ENCODE measurements at regions not wholly inside any gene's neighbourhood (a gene's known extent, or its start where the extent isn't known, plus 50 kb on each side); places are given as distances from the start of the nearest gene placed in this dataset.

DNA sequence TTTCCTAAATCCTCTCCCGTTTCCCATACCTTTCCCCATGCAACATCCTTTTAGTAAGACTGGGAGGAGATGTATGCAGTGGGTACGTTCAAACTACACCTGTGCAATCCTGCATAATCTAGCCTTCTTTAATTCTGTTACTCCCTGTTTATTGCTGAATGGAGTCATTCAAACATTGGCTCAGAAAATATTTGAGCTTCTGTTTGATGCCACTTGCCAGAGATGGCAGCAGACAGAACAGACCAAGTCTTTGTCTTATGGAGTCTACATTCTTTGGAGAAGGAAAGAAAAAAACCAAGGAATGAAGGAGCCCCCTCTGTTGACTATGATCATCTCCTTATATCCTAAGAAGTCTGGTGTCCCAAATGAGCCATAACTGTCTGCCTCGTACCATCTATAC is 288.8 kb downstream of the HAPSTR1 start:
- Histone ChIP-seq H3K4me1 (ENCODE audit: control insufficient read depth, insufficient read depth, low read length) (no peaks in the 10 kb centered on the region), H3K36me3 (ENCODE audit: control insufficient read depth, insufficient read depth, low read length) (no peaks in the 10 kb centered on the region), H3K27ac (ENCODE audit: low read depth, low read length) (no peak overlapping the region), H3K9ac (ENCODE audit: extremely low read depth, low read length, poor library complexity, severe bottlenecking) (no peak overlapping the region), H3K4me3 (ENCODE audit: low read length) (no peak overlapping the region), H3K27me3 (ENCODE audit: control insufficient read depth, insufficient read depth, low read length, poor library complexity, severe bottlenecking) (no peaks in the 10 kb centered on the region), H3K9me3 (ENCODE audit: control insufficient read depth, low read length) (no peaks in the 10 kb centered on the region)
- Mint-ChIP-seq H3K9me3 (no peaks in the 10 kb centered on the region), H3K36me3 (ENCODE audit: low read depth) (no peaks in the 10 kb centered on the region), H3K4me1 (peaks cover 6% of the 10 kb centered on the region), H3K4me3 (no peak overlapping the region), H3K27ac (no peak overlapping the region), H3K27me3 (ENCODE audit: insufficient read depth) (peaks cover 5% of the 10 kb centered on the region)
- TF ChIP-seq, protein P1, sequence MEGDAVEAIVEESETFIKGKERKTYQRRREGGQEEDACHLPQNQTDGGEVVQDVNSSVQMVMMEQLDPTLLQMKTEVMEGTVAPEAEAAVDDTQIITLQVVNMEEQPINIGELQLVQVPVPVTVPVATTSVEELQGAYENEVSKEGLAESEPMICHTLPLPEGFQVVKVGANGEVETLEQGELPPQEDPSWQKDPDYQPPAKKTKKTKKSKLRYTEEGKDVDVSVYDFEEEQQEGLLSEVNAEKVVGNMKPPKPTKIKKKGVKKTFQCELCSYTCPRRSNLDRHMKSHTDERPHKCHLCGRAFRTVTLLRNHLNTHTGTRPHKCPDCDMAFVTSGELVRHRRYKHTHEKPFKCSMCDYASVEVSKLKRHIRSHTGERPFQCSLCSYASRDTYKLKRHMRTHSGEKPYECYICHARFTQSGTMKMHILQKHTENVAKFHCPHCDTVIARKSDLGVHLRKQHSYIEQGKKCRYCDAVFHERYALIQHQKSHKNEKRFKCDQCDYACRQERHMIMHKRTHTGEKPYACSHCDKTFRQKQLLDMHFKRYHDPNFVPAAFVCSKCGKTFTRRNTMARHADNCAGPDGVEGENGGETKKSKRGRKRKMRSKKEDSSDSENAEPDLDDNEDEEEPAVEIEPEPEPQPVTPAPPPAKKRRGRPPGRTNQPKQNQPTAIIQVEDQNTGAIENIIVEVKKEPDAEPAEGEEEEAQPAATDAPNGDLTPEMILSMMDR (conservative IDR thresholded peaks at IDR 0.05) = no peak
- no peak for DNase-seq
- WGBS, 2 experiments (ENCODE audit: insufficient coverage in 1 of 2, insufficient read length in 1 of 2) = 94 to 100% methylated on average over 1 to 3 of the region's 3 CpGs

DNA sequence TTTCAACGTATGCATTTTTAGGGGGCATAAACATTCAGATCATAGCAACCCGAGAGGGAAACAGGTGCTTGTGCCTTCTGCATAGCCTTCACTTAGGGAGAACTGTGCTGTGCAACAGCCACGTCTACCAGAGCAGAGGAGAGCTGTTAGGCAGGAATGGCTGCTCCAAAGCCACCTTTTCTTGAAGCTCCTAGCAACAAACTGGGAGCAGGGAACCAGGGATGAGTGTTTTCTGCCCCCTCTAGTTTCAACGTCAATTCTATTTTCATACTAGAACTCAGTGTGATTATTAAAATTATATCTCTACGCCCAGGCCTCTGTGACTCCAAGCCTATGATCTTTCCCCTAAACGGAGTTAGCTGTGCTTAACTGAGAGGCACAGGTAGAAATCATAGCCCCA is 290.0 kb downstream of the HAPSTR1 start:
- Histone ChIP-seq H3K36me3 (ENCODE audit: control insufficient read depth, insufficient read depth, low read length) (no peaks in the 10 kb centered on the region), H3K9me3 (ENCODE audit: control insufficient read depth, low read length) (no peaks in the 10 kb centered on the region), H3K4me1 (ENCODE audit: control insufficient read depth, insufficient read depth, low read length) (no peaks in the 10 kb centered on the region), H3K4me3 (ENCODE audit: low read length) (no peak overlapping the region), H3K27me3 (ENCODE audit: control insufficient read depth, insufficient read depth, low read length, poor library complexity, severe bottlenecking) (no peaks in the 10 kb centered on the region), H3K27ac (ENCODE audit: low read depth, low read length) (no peak overlapping the region), H3K9ac (ENCODE audit: extremely low read depth, low read length, poor library complexity, severe bottlenecking) (no peak overlapping the region)
- TF ChIP-seq, protein P1 (conservative IDR thresholded peaks at IDR 0.05) = no peak
- peaks cover 5% of the 10 kb centered on the region for H3K27me3 Mint-ChIP-seq (ENCODE audit: insufficient read depth)
- WGBS, 2 experiments (ENCODE audit: insufficient coverage in 1 of 2, insufficient read length in 1 of 2) = 87 to 95% methylated on average over 3 to 6 of the region's 6 CpGs
- no peaks in the 10 kb centered on the region for H3K36me3 Mint-ChIP-seq (ENCODE audit: low read depth)
- H3K4me1 Mint-ChIP-seq = peaks cover 6% of the 10 kb centered on the region
- H3K9me3 Mint-ChIP-seq = no peaks in the 10 kb centered on the region
- H3K27ac Mint-ChIP-seq = no peak overlapping the region
- H3K4me3 Mint-ChIP-seq = no peak overlapping the region
- DNase-seq = no peak

DNA sequence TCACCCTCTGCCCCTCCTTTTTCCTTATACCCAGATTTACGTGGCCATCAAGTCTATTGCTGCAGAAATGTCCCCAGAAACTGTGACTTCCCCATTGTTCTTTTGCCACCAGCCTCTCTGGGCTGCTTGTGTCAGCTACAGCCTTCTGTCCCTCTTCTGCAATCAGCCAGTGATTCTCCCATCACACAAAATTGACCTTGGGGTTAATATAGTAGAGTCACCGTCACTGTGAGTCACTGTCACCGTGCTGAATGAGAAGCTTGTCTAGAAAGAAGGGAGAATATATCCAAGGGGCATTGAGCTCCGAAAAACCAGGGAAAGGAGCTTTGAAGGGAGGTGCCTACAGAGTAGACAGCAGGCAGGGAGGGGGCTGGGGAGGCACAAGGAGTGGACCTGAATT is 290.5 kb downstream of the HAPSTR1 start:
- Histone ChIP-seq H3K9ac (ENCODE audit: extremely low read depth, low read length, poor library complexity, severe bottlenecking) (no peak overlapping the region), H3K36me3 (ENCODE audit: control insufficient read depth, insufficient read depth, low read length) (no peaks in the 10 kb centered on the region), H3K4me1 (ENCODE audit: control insufficient read depth, insufficient read depth, low read length) (no peaks in the 10 kb centered on the region), H3K27ac (ENCODE audit: low read depth, low read length) (no peak overlapping the region), H3K9me3 (ENCODE audit: control insufficient read depth, low read length) (peaks cover under 1% of the 10 kb centered on the region), H3K4me3 (ENCODE audit: low read length) (no peak overlapping the region), H3K27me3 (ENCODE audit: control insufficient read depth, insufficient read depth, low read length, poor library complexity, severe bottlenecking) (no peaks in the 10 kb centered on the region)
- Mint-ChIP-seq H3K27me3 (ENCODE audit: insufficient read depth) (peaks cover 5% of the 10 kb centered on the region), H3K4me3 (no peak overlapping the region), H3K9me3 (peaks cover 2% of the 10 kb centered on the region), H3K27ac (no peak overlapping the region), H3K36me3 (ENCODE audit: low read depth) (no peaks in the 10 kb centered on the region), H3K4me1 (peaks cover 6% of the 10 kb centered on the region)
- TF ChIP-seq, protein P1 (conservative IDR thresholded peaks at IDR 0.05) = no peak
- 87 to 90% methylated on average over 4 of the region's 4 CpGs for WGBS, 2 experiments (ENCODE audit: insufficient coverage in 1 of 2, insufficient read length in 1 of 2)
- no peak for DNase-seq
